PFSK-1 (cell line): ENCODE measurements at regions not wholly inside any gene's neighbourhood (a gene's known extent, or its start where the extent isn't known, plus 50 kb on each side); places are given as distances from the start of the nearest gene placed in this dataset.

Experiments
- REST ChIP-seq, 2 experiments: IDR thresholded peaks; 2 replicates each; pipeline versions ENCODE4 v1.6.1 to v1.8.0; 2011 to 2012; ENCODE audit warnings: low read depth in 2 of 2, low read length in 2 of 2, control low read depth in 1 of 2, inconsistent platforms in 1 of 2, mild to moderate bottlenecking in 1 of 2, moderate library complexity in 1 of 2; ENCODE audit not compliant: insufficient read depth in 1 of 2
- TAF1 ChIP-seq: IDR thresholded peaks from 2 replicates; pipeline ENCODE4 v1.6.1; 2012; ENCODE audit warnings: low read length, control low read depth, borderline replicate concordance; ENCODE audit not compliant: insufficient read depth

- TF ChIP-seq REST (IDR thresholded peaks at IDR 0.05; ENCODE audit: insufficient read depth in 1 of 2, low read depth in 2 of 2, low read length in 2 of 2) (no peak), TAF1 (no peak)
These were observed 207.2 kb upstream of the GPR26 start for GRCh38 chr10:123458933-123459332.
